NCI-H1105 (cell line): ENCODE measurements at regions not wholly inside any gene's neighbourhood (a gene's known extent, or its start where the extent isn't known, plus 50 kb on each side); places are given as distances from the start of the nearest gene placed in this dataset.
"Not testable (repeated sequence)": the region's sequence is repeated elsewhere in the genome, so short reads cannot be mapped to it uniquely, and the experiment has no call there.

Experiments used
- DNase-seq: peaks from one replicate; lab custom pipeline; 2025; lab: John Stamatoyannopoulos, UW

DNA sequence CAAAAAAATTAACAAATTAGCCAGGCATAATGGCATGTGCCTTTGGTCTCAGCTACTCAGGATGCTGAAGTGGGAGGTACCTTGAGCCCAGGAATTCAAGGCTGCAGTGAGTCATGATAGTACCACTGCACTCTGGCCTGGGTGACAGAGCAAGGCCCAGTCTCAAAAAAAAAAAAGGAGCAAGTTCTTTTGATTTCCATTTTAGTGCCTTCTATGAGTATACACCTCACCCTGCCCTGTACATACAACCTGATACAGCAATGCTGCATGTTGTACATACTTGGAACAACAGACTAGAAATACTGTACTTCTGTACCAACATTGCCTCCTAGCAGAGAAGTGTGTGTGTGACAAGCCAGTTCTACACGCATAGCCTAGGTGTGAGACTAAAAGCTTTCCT is 97.3 kb upstream of the CARMIL1 start:
- no peak for DNase-seq

DNA sequence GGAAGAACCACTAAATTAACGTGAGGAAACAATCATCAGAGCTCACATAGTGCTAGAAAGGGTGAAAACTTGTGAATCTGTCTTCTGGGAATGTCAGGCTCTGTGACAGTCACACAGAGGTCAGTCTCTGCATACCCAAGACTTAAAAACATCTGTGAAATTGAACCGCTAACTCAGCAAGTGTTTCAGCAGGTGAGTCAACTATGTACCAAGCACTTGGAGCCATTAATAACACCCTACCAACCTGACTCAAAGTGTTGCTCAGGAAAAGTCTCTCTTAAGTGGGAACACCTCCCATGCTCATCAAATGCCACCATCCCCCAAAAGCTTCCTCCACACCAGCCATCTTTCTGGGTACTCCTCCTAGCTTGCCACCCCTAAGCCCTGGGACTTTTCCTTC is 92.3 kb upstream of the CARMIL1 start:
- no peak for DNase-seq

DNA sequence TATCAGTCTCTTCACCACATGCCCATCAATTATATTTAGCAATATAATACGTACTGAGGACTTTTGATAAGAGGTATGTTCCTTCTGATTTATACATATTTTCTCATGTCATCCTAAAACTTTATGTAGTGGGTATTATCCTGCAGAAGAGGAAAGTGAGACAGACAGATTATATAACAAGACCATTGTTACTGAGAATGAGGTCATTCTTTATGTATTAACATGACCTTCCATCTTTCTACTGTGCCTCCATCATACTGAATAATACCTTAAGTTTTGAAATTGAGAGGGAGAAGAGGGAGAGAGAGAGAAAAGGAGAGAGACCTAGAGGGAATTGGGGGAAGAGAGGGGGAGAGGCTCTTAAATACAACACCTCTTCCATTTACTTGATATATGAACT is 90.9 kb upstream of the CARMIL1 start:
- no peak for DNase-seq

DNA sequence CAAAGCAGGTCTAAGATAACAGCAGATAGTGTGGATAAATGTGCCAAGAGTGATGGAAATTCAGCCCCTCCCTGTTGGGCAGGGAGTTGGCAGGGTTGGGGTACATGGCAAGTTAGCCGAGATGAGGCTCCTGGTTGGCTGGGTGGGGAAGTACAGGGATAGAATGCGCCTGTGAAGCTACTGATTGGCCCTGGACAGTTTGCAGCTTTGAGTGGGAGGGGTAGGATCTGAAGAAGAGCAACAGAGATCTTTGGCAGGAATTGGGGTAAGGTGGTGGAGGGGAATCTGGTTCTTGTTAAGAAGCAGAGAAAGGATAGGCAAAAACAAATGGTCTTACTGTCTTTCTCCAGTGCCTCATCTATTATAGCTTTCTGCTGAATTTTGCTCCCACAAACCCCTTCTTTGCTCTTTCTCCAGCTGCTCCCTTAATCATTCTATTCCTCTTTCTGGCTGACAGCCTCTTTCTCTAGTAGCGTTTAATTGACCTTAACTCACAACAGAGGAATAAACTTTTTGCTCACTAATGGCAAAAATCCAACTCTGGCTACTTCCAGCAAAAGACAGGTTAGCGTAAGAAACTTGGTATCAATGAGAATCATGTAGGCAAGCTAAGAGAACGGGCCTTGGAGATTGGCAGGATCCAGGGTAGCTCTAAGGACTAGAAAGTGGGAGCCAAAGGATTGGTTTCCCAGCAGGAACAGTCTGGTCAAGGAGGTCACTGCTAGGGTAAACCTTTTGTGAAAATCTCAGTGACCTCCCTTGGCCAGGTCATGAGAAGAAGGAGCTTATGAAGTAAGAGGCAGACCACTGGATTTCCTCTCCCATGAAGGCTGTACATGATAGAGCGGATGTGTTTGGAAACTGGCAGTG is 86.3 kb upstream of the CARMIL1 start:
- no peak for DNase-seq

DNA sequence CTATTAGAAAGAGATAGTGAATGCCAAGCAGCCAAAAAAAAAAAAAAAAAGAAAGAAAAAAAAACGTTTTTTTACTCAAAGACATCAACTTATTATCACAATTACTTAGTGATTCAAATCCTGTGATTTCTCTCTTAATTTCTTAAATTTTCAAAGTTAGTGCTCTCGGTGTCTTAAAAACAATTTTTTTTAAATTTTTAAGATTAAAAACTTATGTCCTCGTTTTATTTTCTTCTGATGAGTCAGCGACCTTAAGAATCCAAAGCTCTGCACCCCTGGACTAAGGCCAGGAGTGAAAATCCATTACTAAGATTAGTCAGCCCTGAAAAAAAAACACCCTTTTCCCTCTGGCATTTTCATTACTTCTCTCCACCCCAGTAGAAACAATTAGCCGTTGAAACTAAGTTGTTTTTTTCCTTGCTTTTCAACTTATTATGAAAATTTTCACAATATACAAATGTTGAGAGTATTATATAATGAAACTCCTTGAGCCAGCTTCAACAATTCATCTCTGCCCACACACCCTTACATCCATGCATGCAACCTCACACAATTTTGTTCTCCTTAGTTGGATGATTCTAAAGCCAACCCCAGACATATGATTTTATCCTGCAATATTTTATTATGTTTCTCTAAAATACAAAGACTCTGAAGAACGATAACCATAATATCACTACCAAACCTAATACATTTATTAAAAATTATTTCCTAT is 85.6 kb upstream of the CARMIL1 start:
- DNase-seq = no peak

DNA sequence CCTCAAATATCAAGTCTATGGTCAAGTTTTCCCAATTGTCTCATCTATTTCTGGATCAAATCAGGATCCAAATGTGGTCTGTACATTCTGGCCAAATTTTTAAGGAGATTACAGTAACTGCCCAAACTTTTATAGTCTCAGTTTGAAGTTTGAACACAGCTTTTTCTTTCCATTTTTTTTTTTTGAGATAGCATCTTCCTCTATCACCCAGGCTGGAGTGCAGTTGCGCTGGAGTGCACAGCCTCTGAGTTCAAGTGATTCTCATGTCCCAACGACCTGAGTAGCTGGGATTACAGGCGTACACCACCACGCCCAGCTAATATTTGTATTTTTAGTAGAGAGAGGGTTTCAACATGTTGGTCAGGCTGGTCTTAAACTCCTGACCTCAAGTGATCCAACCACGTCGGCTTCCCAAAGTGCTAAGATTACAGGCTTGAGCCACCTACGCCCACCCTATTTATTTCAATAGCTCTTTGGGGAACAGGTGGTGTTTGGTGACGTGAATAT is 84.9 kb upstream of the CARMIL1 start:
- no peak for DNase-seq

DNA sequence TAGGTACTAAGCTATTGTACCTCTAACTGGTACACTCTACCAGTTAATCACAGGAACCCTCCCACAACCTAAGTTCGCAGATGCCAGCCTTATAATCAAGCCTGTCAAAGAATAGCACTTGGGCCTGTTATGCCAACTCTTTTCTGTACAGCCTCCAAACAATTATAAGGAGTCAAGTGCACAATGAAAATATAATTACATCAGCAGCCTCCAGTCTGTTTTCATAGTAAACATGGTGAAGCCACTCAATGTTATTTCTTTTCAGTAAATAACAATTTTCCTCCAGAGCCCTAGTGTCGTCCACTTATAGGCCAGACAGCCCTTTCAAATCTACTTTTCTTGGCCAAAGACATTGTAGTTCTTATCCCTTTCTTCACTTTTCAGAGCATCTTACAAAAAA is 82.7 kb upstream of the CARMIL1 start:
- peak; percentile 77 for DNase-seq

DNA sequence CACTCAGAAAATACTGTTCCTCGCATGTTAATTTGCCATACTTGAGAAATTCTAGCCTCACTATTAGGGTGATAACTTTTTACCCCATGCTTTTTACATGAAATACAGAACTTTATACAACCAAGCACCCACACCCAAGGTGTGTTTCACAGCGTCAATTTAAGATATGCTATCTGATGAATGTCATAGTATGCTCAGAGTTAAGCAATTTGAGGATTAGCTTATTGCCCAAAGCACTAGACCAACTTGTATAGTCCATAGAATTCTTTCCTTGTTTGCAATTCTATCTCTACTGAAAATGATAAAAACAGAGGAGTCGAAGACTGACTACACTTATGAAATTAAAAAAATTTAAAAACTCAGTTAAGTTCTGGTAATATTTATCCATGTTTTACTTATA is 82.1 kb upstream of the CARMIL1 start:
- DNase-seq = no peak

DNA sequence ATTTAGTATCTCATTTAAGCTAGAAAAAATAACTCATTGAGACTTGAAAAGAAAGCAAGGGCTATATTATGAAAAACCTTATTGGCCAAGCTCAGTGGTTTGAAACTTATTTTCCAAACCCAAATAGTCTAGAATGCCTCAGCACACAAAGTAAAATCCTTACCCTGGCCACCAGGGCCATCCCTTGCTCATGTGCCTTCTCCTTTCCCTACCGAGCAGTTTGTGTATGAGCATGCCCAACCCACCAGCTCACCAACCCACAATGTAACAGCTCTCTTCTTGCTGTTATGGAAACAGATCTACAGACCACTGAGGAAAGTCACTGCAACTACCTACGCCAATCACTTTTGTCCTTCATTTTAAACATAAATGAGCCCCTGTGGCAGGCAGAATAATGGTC is 79.6 kb upstream of the CARMIL1 start:
- no peak for DNase-seq

DNA sequence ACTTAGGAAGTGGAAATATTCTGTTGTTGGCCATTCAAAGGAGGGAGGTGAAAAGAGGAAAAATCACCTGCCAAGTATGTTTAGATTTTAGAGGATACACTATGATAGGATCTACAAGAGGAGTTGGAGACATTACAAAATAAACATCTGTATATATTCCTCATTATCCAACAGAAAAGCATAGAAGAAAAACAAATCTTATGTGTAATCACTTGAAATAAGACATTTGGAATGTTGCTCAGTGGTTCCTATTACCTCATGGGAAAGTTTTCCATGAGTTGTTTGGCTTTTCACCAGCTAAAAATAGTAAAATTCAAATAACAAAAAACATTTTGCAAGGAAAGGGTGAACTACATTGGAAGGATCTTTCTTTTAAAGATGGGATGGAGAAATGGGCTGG is 76.7 kb upstream of the CARMIL1 start:
- no peak for DNase-seq

DNA sequence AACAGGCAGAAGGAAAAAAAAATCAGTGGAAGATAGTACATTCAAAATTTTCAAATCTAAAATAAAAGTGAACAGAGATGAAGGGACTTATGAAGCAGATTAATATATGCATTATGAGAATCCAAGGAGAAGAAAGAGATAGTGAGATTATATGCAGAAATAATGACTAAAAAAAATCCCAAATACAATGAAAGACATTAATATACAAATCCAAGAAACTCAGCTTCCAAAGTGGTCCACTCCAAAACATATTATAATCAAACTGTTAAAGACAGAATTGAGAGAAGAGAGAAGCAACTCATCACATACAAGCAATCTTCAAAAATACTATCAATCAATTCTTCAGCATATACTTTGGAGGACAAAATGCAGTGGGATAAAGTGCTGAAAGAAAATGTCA is 73.5 kb upstream of the CARMIL1 start:
- no peak for DNase-seq

DNA sequence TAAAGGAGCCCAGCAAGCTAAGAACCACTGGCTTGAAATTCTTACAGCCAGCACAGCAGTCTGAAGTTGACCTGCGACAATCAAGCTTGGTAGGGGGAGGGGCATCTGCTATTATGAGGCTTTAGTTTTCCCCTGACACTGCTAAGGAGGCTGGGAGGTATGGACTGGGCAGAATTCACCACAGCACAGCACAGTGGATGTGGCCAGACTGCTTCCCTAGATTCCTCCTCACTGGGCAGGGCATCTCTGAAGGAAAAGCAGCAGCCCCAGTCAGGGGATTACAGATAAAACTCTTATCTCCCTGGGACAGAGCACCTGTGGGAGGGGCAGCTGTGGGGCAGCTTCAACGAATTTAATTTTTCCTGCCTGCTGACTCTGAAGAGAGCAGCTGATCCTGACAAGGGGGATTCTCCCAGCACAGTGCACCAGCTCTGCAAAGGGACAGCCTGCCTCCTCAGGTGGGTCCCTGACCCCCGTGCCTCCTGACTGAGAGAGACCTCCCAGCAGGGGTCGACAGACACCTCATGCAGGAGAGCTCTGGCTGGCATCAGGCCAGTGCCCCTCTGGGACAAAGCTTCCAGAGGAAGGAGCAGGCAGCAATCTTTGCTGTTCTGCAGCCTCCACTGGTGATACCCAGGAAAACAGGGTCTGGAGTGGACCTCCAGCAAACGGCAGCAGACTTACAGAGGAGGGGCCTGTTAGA is 71.6 kb upstream of the CARMIL1 start:
- not testable (repeated sequence) for DNase-seq

DNA sequence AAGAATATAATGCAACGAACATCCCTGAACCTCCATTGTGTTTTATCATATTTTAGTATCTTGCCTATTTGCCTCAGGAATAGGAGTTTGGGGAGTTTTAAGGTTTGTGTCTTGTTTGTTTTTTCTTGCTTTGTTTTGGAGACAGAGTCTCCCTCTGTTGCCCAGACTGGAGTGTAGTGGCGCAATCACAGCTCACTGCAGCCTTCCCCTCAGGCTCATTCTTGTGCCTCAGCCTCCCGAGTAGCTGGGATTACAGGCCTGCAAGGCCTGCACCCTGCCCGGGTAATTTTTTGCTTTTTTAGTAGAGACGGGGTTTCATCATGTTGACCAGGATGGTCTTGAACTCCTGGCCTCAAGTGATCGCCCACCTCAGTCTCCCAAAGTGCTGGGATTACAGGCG is 63.3 kb upstream of the CARMIL1 start:
- no peak for DNase-seq

DNA sequence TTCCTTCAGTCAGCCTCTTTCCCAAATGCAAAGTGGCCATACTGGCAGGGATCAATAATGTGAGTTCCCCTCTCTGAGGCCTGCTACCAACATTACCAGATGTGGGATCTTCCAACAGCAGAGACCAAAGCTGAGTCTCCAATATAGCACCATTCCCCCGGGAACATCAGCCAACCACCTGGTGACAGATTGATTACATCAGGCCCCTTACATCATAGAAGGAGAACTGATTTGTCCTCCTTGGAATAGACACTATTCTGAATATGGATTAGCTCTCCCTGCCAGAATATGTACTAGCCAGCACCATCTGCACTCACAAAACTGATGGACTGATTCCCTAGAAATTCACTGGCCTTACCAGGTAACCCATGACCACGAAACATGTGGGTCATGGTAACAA is 61.9 kb upstream of the CARMIL1 start:
- no peak for DNase-seq

DNA sequence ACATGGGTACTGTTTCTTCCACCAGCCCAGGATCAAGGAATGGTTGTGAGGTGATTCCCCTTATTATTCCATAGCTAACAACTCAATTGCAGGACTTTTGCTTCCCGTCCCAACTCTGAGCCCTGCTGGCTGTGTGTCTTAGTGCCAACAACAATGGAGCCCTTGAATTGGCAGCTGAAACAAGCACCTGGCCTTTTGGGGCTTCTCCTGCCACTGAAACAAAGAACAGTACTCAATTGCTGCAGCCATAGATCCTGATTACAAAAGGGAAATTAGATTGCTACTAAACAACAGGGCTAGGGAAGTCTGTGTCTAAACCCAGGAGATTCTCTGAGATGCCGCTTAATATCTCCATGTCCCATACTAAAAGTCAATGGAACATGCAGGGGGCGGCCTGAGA is 61.3 kb upstream of the CARMIL1 start:
- DNase-seq = peak; percentile 47

DNA sequence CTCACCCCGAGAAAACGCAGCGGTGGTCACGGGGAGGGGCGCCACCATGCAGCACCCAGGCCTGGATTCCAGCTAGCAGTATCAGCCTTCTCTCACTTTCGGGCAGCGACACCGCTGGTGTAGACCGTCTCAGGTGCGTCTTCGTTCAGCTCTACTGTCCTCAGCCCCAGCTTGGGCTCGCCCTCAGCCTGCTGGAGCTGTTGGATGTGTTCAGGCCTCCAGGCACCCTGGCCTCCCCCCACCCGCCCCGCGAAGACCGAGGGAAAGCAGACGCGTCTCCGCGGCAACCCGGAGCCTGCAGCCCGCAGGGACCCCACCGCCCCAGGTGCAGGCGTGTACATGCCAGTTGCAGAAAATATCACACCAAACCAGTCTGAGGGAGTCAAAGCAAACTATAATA is 60.8 kb upstream of the CARMIL1 start:
- peak; percentile 72 for DNase-seq

DNA sequence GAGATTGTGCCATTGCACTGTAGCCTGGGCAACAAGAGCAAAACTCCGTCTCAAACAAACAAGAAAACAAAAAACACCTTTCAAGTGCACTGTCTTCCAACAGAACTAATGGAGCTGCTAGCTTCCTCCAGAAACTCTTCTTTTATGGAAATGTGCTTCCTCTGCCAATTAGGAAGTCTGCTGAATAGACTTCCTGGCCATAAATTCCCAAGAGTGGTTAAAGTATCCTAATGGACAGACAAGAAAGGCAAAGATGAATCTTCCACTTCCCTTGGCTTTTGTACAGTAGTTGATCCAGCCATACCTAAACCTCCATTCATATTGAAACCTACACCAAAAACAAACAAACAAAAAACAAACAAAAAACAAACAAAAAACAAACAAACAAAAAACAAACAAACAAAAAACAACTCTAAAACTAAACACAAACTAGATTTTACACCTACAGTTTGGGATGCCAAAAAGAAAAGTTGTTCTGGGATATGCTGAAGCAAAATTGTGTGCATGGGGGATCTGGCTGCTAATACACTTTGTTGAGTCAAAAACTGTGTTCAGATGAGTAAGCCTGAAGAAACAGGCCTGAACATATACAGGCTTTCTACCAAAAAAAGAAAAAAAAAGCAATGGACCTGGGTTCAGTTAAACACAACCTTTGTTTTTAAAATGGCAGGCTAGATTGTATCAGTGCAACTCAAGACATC is 59.8 kb upstream of the CARMIL1 start:
- DNase-seq = no peak

DNA sequence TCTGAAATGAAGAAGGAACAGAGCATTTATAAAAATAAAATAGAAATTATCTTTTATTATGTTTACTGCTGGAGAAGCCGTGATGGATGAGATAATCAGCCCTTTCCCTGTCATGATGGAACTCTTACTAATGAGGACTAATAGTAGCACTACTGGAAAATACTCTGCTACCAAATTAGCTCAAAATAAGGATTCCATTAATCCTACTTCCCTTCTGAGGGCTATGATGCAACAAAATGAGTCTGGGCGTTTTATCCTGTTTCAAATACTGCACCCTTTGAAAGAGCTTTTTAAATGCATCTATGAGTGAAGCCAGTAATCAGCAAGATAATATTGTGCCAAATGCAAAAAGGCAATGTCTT is 59.3 kb upstream of the CARMIL1 start:
- DNase-seq = no peak

DNA sequence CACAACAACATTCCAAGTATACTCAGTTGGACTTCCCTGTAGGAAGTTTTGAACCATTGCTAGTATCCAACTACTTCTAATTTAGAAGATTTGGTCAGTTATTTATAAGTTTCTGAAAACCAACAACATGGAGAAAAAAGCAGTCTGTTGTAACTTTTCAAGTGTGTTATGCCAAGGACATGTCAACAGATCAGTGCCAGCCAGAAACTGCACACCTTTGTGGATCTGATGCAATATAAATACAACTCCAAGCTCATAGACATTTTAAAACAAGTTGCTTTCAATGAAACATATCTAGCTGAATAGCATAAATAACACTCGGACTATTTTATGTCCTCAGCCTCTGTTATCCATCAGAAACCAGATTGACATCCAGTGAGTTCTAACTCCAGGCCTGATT is 58.3 kb upstream of the CARMIL1 start:
- no peak for DNase-seq

DNA sequence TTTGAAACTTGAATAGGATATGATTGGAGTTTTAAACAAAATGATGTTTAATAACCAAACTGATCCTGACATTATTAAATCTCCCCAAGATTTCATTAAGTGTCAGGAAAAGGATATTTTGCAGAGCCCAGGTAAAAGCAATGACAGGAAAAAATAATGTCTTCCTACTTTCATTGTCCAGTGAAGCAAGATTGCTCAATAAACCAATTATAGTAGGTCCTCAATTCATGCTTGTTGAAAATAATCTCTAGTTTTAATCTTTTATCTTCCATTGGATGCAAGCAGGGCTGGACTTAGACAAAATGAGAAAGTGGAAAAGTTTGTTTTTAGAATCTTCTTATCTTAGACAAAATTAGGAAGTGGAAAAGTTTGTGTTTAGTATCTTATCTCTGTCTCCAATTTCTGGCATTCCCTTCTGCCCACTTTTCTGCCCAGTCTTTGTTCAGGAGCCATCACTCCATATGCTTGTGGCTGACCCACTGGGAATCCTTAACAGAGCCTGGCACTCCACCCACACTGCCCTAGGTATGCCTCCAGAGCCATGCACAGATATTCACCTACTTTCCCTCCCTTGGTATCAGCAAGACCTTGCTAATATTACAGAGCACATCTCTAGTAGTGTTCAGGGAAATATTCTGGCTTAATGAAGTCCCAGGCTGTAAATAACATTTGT is 57.0 kb upstream of the CARMIL1 start:
- no peak for DNase-seq

DNA sequence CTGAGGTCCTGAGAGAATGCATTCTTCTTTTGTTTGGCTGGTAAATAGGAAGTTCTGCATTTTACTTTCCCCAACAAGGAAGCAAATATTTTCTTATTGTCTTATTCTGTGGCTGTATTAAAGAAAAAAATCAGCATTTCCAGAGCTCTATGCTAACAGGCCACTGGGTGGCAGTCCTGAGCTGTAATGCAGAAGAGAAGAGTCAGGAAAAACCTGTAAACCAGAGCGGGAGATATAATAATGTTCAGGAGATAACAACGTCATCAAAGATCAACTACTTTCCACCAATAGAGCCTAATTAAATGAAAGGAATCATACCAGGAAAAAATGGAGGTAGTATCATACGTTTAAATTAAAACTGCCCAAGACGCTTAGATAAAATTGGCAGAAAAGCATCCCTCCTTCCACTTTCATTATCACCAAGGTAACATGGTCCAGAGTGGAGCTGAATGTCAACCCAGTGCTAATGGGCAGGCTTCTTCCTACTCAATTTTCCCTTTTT is 55.6 kb upstream of the CARMIL1 start:
- peak; percentile 77 for DNase-seq
